ENCODE measurements at regions not wholly inside any gene's neighbourhood (a gene's known extent, or its start where the extent isn't known, plus 50 kb on each side); places are given as distances from the start of the nearest gene placed in this dataset.

DNA sequence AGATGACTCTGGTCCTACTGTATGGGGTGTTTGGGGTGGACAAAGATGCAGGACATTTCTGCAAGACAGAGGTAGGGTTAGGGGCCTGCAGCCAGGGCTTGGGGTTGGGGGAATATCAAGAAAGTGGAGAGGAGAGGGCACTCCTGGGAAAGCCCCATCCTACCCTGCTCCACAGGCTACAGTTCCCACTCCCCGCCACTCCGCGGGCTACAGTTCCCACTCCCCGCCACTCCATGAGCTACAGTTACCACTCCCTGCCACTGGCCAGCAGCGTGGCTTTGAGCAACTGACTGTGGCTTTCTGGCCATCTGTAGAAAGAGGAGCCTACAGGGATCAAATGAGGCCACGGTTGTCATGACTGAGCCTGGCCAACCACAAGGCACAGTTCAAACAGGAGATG is 93.8 kb upstream of the GRIK3 start:
- H3K79me2 ChIP-seq (ENCODE audit: insufficient read depth, low read length): no peaks in the 10 kb centered on the region
- DNase-seq (ENCODE audit: low read depth, low spot score) (no peak), ATAC-seq (no peak)
- ChIA-PET CTCF (no interaction called here), RAD21 (ENCODE audit: low non-redundant PET in 1 of 2, low total read pairs in 2 of 2, uncharacterized antibody in 2 of 2, unreplicated experiment in 2 of 2) (no interaction called here), POLR2A (no interaction called here)
- H3K27ac ChIP-seq (ENCODE audit: low read depth, low read length): no peak overlapping the region
- intact Hi-C loops (cut with micrococcal nuclease): no loop called here
- H3K9me3 ChIP-seq (ENCODE audit: control insufficient read depth in 1 of 2, insufficient read depth in 1 of 2, low read depth in 1 of 2, low read length in 2 of 2): no peaks in the 10 kb centered on the region
- H3K27me3 ChIP-seq (ENCODE audit: insufficient read depth, low read length): peaks cover 38% of the 10 kb centered on the region
- H3K36me3 ChIP-seq (ENCODE audit: control insufficient read depth in 1 of 2, insufficient read depth in 2 of 2, low read length in 2 of 2): no peaks in the 10 kb centered on the region
- H3K9ac ChIP-seq (ENCODE audit: low read length): no peak overlapping the region
- H3K4me3 ChIP-seq (replicated peaks in 1 of 2; ENCODE audit: low read depth in 1 of 2, low read length in 2 of 2): no peak overlapping the region
- H3K4me1 ChIP-seq (ENCODE audit: control insufficient read depth in 1 of 2, insufficient read depth in 2 of 2, low read length in 2 of 2): no peaks in the 10 kb centered on the region
- no peak for TF ChIP-seq POLR2AphosphoS5 (IDR thresholded peaks at IDR 0.05; ENCODE audit: low read depth, low read length)
- TF ChIP-seq SRF (IDR thresholded peaks at IDR 0.05; ENCODE audit: low read depth): no peak
- TF ChIP-seq ELF1 (IDR thresholded peaks at IDR 0.05; ENCODE audit: borderline replicate concordance, low read depth): no peak
- TF ChIP-seq ATF3 (IDR thresholded peaks at IDR 0.05): no peak
- TF ChIP-seq CTCF (IDR thresholded peaks at IDR 0.05 in 2 of 3, conservative IDR thresholded peaks at IDR 0.05 in 1 of 3; ENCODE audit: borderline replicate concordance in 1 of 3, insufficient read depth in 1 of 3, low read depth in 2 of 3, low read length in 2 of 3): no peak
- H3K9me2 ChIP-seq (ENCODE audit: insufficient read depth): no peaks in the 10 kb centered on the region
- no peak overlapping the region for H2AFZ ChIP-seq (ENCODE audit: low read depth, low read length, poor library complexity, severe bottlenecking)
- BruUV-seq (replicated peaks): no TSS peak
- no peaks in the 10 kb centered on the region for H4K20me1 ChIP-seq (ENCODE audit: insufficient read depth)
- no peak overlapping the region for H3K4me2 ChIP-seq (ENCODE audit: low read length)

- Histone ChIP-seq H3K79me2 (ENCODE audit: insufficient read depth, low read length) (no peaks in the 10 kb centered on the region), H3K9me3 (ENCODE audit: control insufficient read depth in 1 of 2, insufficient read depth in 1 of 2, low read depth in 1 of 2, low read length in 2 of 2) (no peaks in the 10 kb centered on the region), H3K9ac (ENCODE audit: low read length) (no peak overlapping the region), H2AFZ (ENCODE audit: low read depth, low read length, poor library complexity, severe bottlenecking) (no peak overlapping the region), H3K4me2 (ENCODE audit: low read length) (no peak overlapping the region), H3K36me3 (ENCODE audit: control insufficient read depth in 1 of 2, insufficient read depth in 2 of 2, low read length in 2 of 2) (no peaks in the 10 kb centered on the region), H3K27me3 (ENCODE audit: insufficient read depth, low read length) (peaks cover 54% of the 10 kb centered on the region), H3K4me1 (ENCODE audit: control insufficient read depth in 1 of 2, insufficient read depth in 2 of 2, low read length in 2 of 2) (no peaks in the 10 kb centered on the region), H3K27ac (ENCODE audit: low read depth, low read length) (no peak overlapping the region), H4K20me1 (ENCODE audit: insufficient read depth) (no peaks in the 10 kb centered on the region), H3K4me3 (replicated peaks in 1 of 2; ENCODE audit: low read depth in 1 of 2, low read length in 2 of 2) (no peak overlapping the region), H3K9me2 (ENCODE audit: insufficient read depth) (no peaks in the 10 kb centered on the region)
- ChIA-PET POLR2A (interaction anchor here (0.6 kb wide), 1 partner anchor 313 kb away, joined by 4 read pairs; no protein-coding TSS in a partner anchor), RAD21 (ENCODE audit: low non-redundant PET in 1 of 2, low total read pairs in 2 of 2, uncharacterized antibody in 2 of 2, unreplicated experiment in 2 of 2) (no interaction called here), CTCF (no interaction called here)
- intact Hi-C loops (cut with micrococcal nuclease): no loop called here
- no TSS peak for BruUV-seq (replicated peaks)
- no peak for ATAC-seq
- no peak for DNase-seq (ENCODE audit: low read depth, low spot score)
- TF ChIP-seq EZH2 (IDR thresholded peaks at IDR 0.05) (no peak), CTCF (IDR thresholded peaks at IDR 0.05 in 2 of 3, conservative IDR thresholded peaks at IDR 0.05 in 1 of 3; ENCODE audit: borderline replicate concordance in 1 of 3, insufficient read depth in 1 of 3, low read depth in 2 of 3, low read length in 2 of 3) (no peak), YY1 (IDR thresholded peaks at IDR 0.05; ENCODE audit: extremely low read depth, insufficient replicate concordance, low read depth, low read length) (no peak), RAD21 (IDR thresholded peaks at IDR 0.05; ENCODE audit: low read depth) (no peak), EGR1 (IDR thresholded peaks at IDR 0.05; ENCODE audit: low read depth) (no peak), ZFX (IDR thresholded peaks at IDR 0.05) (no peak), TCF7L2 (IDR thresholded peaks at IDR 0.05; ENCODE audit: borderline replicate concordance, extremely low read depth, insufficient read depth, insufficient read length) (no peak), SP1 (IDR thresholded peaks at IDR 0.05; ENCODE audit: low read depth) (no peak), SIN3A (IDR thresholded peaks at IDR 0.05; ENCODE audit: low read depth) (no peak)
- TF ChIP-seq, protein P1, sequence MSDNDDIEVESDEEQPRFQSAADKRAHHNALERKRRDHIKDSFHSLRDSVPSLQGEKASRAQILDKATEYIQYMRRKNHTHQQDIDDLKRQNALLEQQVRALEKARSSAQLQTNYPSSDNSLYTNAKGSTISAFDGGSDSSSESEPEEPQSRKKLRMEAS (IDR thresholded peaks at IDR 0.05): no peak
These were observed 96.1 kb upstream of the GRIK3 start for GRCh38 chr1:37130221-37130948.

All from HCT116 (cell line).